GM12878 (cell line): ENCODE measurements at regions not wholly inside any gene's neighbourhood (a gene's known extent, or its start where the extent isn't known, plus 50 kb on each side); places are given as distances from the start of the nearest gene placed in this dataset.

Source experiments
- ATAC-seq: fragments of 200-7000 bp; cut with Tn5 transposase; 3 replicates; pipeline ENCODE4 v1.9.1; 2020; ENCODE audit warnings: mild to moderate bottlenecking, moderate library complexity
- BruUV-seq: library from RNA; stranded (reverse); fragments of 400-500 nt; replicated peaks from 2 replicates; lab custom pipeline; 2021; lab: Mats Ljungman, UMichigan
- CTCF ChIA-PET: fragments of 300-600 bp; sonication (Branson Sonifier 250); formaldehyde crosslinking; extraction: SDS; loops from one replicate; lab custom pipeline; 2021; ENCODE audit warnings: inconsistent platforms; lab: Yijun Ruan, JAX
- POLR2A ChIA-PET: fragments of 350-600 bp; formaldehyde crosslinking; extraction: SDS; loops from one replicate; lab custom pipeline; 2021; ENCODE audit warnings: inconsistent platforms; lab: Charles Lee
- RAD21 ChIA-PET: fragments of 300-600 bp; sonication (Branson Sonifier 250); formaldehyde crosslinking; loops from one replicate; lab custom pipeline; 2023; ENCODE audit warnings: antibody characterized with exemption; ENCODE audit not compliant: unreplicated experiment; lab: Charles Lee
- SMC1A ChIA-PET: fragments of 300-600 bp; sonication (Branson Sonifier 250); formaldehyde crosslinking; loops from one replicate; lab custom pipeline; 2023; ENCODE audit not compliant: unreplicated experiment, uncharacterized antibody; lab: Charles Lee
- DNase-seq: peaks from one replicate; pipeline ENCODE4 v3.0.0-alpha.2; 2011; ENCODE audit warnings: low read depth, low spot score
- FAIRE-seq: peaks from 3 replicates; lab custom pipeline; 2011; peaks lifted over from hg19 to GRCh38; lab: Jason Lieb, UNC
- H2AFZ ChIP-seq: 2 replicates; pipeline ENCODE4 v1.6.0; 2011; ENCODE audit warnings: low read depth, low read length, control low read depth; ENCODE audit not compliant: control insufficient read depth
- H3K27ac ChIP-seq: 2 replicates; pipeline ENCODE4 v1.5.1; 2011; ENCODE audit warnings: control low read depth; ENCODE audit not compliant: control insufficient read depth, insufficient read depth
- H3K27me3 ChIP-seq, 2 experiments: replicated peaks in 1 of 2; 2 replicates each; pipeline versions ENCODE4 v1.6.0 to v1.6.1; 2011; ENCODE audit warnings: low read length in 1 of 2; ENCODE audit not compliant: control insufficient read depth in 2 of 2, insufficient read depth in 2 of 2
- H3K36me3 ChIP-seq, 2 experiments: 2 replicates each; pipeline ENCODE4 v1.5.1; 2011; ENCODE audit warnings: low read length in 1 of 2; ENCODE audit not compliant: control insufficient read depth in 2 of 2, insufficient read depth in 2 of 2
- H3K4me1 ChIP-seq: 2 replicates; pipeline ENCODE4 v1.6.1; 2011; ENCODE audit warnings: mild to moderate bottlenecking, low read length, moderate library complexity, mixed read lengths; ENCODE audit not compliant: control insufficient read depth, insufficient read depth
- H3K4me2 ChIP-seq: 2 replicates; pipeline ENCODE4 v1.6.0; 2011; ENCODE audit warnings: control low read depth; ENCODE audit not compliant: control insufficient read depth, insufficient read depth
- H3K4me3 ChIP-seq: fragments of 200-600 bp; sonication (generic); 2 replicates; pipeline ENCODE4 v1.5.1; 2016
- H3K79me2 ChIP-seq: 2 replicates; pipeline ENCODE4 v1.6.0; 2011; ENCODE audit warnings: low read length; ENCODE audit not compliant: control insufficient read depth, insufficient read depth
- H3K9ac ChIP-seq: 2 replicates; pipeline ENCODE4 v1.8.0; 2011; ENCODE audit warnings: low read length, control low read depth, mixed read lengths; ENCODE audit not compliant: control insufficient read depth, insufficient read depth
- H3K9me3 ChIP-seq: replicated peaks from 3 replicates; pipeline ENCODE4 v1.5.1; 2011; ENCODE audit warnings: mild to moderate bottlenecking, low read length; ENCODE audit not compliant: control insufficient read depth, insufficient read depth
- H4K20me1 ChIP-seq: 2 replicates; pipeline ENCODE4 v1.6.0; 2011; ENCODE audit not compliant: control insufficient read depth, insufficient read depth
- CREM ChIP-seq: IDR thresholded peaks from 2 replicates; pipeline ENCODE4 v1.6.1; 2014; ENCODE audit warnings: antibody characterized with exemption, low read depth
- EP300 ChIP-seq, 2 experiments: fragments of 150-350 bp in 1 of 2; IDR thresholded peaks; 2 replicates each; pipeline ENCODE4 v1.6.1; 2011 to 2012; ENCODE audit warnings: low read depth in 2 of 2, low read length in 2 of 2, borderline replicate concordance in 1 of 2, improper control_type of control experiment in 1 of 2, inconsistent platforms in 1 of 2; ENCODE audit not compliant: control insufficient read depth in 1 of 2
- HSF1 ChIP-seq: fragments of 150-350 bp; IDR thresholded peaks from 2 replicates; pipeline ENCODE4 v1.6.1; 2014; ENCODE audit warnings: mild to moderate bottlenecking, low read depth, low read length
- MLLT1 ChIP-seq: fragments of 450-650 bp; IDR thresholded peaks from 2 replicates; pipeline ENCODE4 v1.6.1; 2016; ENCODE audit warnings: mild to moderate bottlenecking
- NBN ChIP-seq: fragments of 450-650 bp; IDR thresholded peaks from 2 replicates; pipeline ENCODE4 v1.6.1; 2016
- RCOR1 ChIP-seq: conservative IDR thresholded peaks from 2 replicates; pipeline ENCODE4 v1.6.1; 2012; ENCODE audit warnings: low read depth, low read length, improper control_type of control experiment
- SIX5 ChIP-seq: IDR thresholded peaks from 2 replicates; pipeline ENCODE4 v1.6.1; 2011; ENCODE audit warnings: mild to moderate bottlenecking, low read depth, low read length, moderate library complexity; ENCODE audit not compliant: severe bottlenecking
- SMC3 ChIP-seq: IDR thresholded peaks from 2 replicates; pipeline ENCODE4 v1.6.1; 2011; ENCODE audit warnings: low read length, improper control_type of control experiment, borderline replicate concordance
- SREBF2 ChIP-seq: IDR thresholded peaks from 2 replicates; pipeline ENCODE4 v1.6.1; 2012; ENCODE audit warnings: mild to moderate bottlenecking, low read length
- ZNF217 ChIP-seq: fragments of 450-650 bp; IDR thresholded peaks from 2 replicates; pipeline ENCODE4 v1.6.1; 2017; ENCODE audit warnings: antibody characterized with exemption, mild to moderate bottlenecking
- ZNF274 ChIP-seq: IDR thresholded peaks from one replicate; pipeline ENCODE4 v1.8.0; 2011; ENCODE audit not compliant: insufficient read length, insufficient read depth
- ZNF592 ChIP-seq: fragments of 450-650 bp; IDR thresholded peaks from 2 replicates; pipeline ENCODE4 v1.6.1; 2017; ENCODE audit warnings: mild to moderate bottlenecking, moderate library complexity
- ZNF687 ChIP-seq: fragments of 450-650 bp; IDR thresholded peaks from 2 replicates; pipeline ENCODE4 v1.6.1; 2017; ENCODE audit warnings: mild to moderate bottlenecking, moderate library complexity
- WGBS: methylation state at CpG from one replicate; pipeline ENCODE4 v1.1.6; 2016; ENCODE audit warnings: low lambda C conversion rate; ENCODE audit not compliant: insufficient replicate concordance, insufficient coverage; ENCODE audit errors: missing lambda C conversion rate; 5-methylcytosine and 5-hydroxymethylcytosine counted together
- in situ Hi-C: fragments of 300-500 bp; cut with MboI; formaldehyde crosslinking; loops from 9 replicates; pipeline ENCODE4 v1.14.3; 2018; ENCODE audit warnings: mixed read lengths
- intact Hi-C: fragments of 100-400 bp; cut with micrococcal nuclease; formaldehyde crosslinking; loops from one replicate; pipeline ENCODE4 v1.14.2; 2022; ENCODE audit not compliant: unreplicated experiment

GRCh38 chr13:108121406-108121805, 93.9 kb downstream of the LIG4 start (continued):
- TF ChIP-seq ZNF592, result no peak
- TF ChIP-seq ZNF217, result no peak
- no peak for TF ChIP-seq RCOR1
- no peak for TF ChIP-seq SREBF2
- no peak for TF ChIP-seq SIX5
- TF ChIP-seq ZNF274, result no peak

GRCh38 chr13:108120856-108121255, 94.5 kb downstream of the LIG4 start:
- H3K27ac ChIP-seq, result no peak overlapping the region
- ChIA-PET RAD21 (no interaction called here), CTCF (no interaction called here), POLR2A (no interaction called here), SMC1A (no interaction called here)
- no peak overlapping the region for H3K4me2 ChIP-seq
- no peaks in the 10 kb centered on the region for H4K20me1 ChIP-seq
- BruUV-seq, result no TSS peak
- H3K36me3 ChIP-seq, result no peaks in the 10 kb centered on the region
- H2AFZ ChIP-seq, result no peak overlapping the region
- in situ Hi-C loops, result no loop called here
- ATAC-seq (no peak), DNase-seq (no peak), FAIRE-seq (no peak)
- H3K4me1 ChIP-seq, result no peaks in the 10 kb centered on the region
- no peaks in the 10 kb centered on the region for H3K79me2 ChIP-seq
- WGBS, result 17% methylated on average over 7 of the region's 7 CpGs
- H3K4me3 ChIP-seq, result no peak overlapping the region
- intact Hi-C loops, result no loop called here
- H3K9me3 ChIP-seq, result no peaks in the 10 kb centered on the region
- H3K9ac ChIP-seq, result no peak overlapping the region
- H3K27me3 ChIP-seq, result no peaks in the 10 kb centered on the region; a peak in 1 of 4 replicates
- TF ChIP-seq SMC3, result no peak
- no peak for TF ChIP-seq CREM
- no peak for TF ChIP-seq HSF1
- TF ChIP-seq NBN, result no peak
- TF ChIP-seq EP300 (IDR thresholded peaks at IDR 0.05; ENCODE audit: borderline replicate concordance in 1 of 2, control insufficient read depth in 1 of 2, low read depth in 2 of 2, low read length in 2 of 2), result no peak
- no peak for TF ChIP-seq MLLT1
- TF ChIP-seq ZNF687, result no peak
